ENCODE measurements at regions not wholly inside any gene's neighbourhood (a gene's known extent, or its start where the extent isn't known, plus 50 kb on each side); places are given as distances from the start of the nearest gene placed in this dataset.

DNA sequence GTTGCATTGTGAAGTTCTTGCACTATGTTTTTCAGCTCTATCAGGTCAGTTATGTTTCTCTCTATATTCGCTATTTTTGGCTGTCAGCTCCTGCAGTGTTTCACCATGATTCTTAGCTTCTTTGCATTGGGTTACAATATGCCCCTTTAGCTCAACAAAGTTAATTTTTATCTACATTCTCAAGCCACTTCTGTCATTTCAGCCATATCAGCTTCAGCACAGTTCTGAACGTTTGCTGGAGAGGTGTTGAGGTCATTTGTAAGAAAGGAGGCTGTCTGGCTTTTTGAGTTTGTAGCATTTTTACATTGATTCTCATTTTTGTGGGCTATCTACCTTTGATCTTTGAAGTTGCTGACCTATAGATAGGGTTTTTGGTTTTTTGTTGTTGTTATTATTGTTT is 573.2 kb upstream of the RGS18 start:
- no CpG with 5 or more reads among the region's 2 CpGs for WGBS, 2 experiments (ENCODE audit: extremely low coverage in 2 of 2, insufficient read length in 1 of 2)

More for the DNA sequence above, 573.2 kb upstream of the RGS18 start:
- ATAC-seq (ENCODE audit: low read depth), result no peak
- in situ Hi-C loops (cut with MboI; ENCODE audit: low sequenced_read_pairs) (no loop called here), intact Hi-C loops (cut with micrococcal nuclease) (no loop called here), dilution Hi-C loops (cut with HindIII; ENCODE audit: low sequenced_read_pairs, unreplicated experiment) (no loop called here)
- H2AFZ ChIP-seq (replicated peaks; ENCODE audit: low read length, poor library complexity), result no peak overlapping the region
- no peak for DNase-seq
- no peak overlapping the region for H2BK120ac ChIP-seq (ENCODE audit: low read depth, low read length)
- ChIA-PET CTCF (no interaction called here), POLR2A (ENCODE audit: unreplicated experiment) (no interaction called here)
- no peaks in the 10 kb centered on the region; the same call in 1 of the 2 replicates for H3K4me1 ChIP-seq (ENCODE audit: control insufficient read depth, insufficient read depth, low read length)
- TF ChIP-seq MAZ (IDR thresholded peaks at IDR 0.05; ENCODE audit: borderline replicate concordance, low read depth, low read length), result no peak
- no peak for TF ChIP-seq RFX5 (IDR thresholded peaks at IDR 0.05; ENCODE audit: low read depth, low read length)
- TF ChIP-seq SMC3 (IDR thresholded peaks at IDR 0.05; ENCODE audit: low read depth, low read length), result no peak
- no peak for TF ChIP-seq FOS (IDR thresholded peaks at IDR 0.05; ENCODE audit: low read depth, low read length)
- TF ChIP-seq CEBPB (IDR thresholded peaks at IDR 0.05; ENCODE audit: low read depth, low read length), result no peak
- TF ChIP-seq, protein P1, sequence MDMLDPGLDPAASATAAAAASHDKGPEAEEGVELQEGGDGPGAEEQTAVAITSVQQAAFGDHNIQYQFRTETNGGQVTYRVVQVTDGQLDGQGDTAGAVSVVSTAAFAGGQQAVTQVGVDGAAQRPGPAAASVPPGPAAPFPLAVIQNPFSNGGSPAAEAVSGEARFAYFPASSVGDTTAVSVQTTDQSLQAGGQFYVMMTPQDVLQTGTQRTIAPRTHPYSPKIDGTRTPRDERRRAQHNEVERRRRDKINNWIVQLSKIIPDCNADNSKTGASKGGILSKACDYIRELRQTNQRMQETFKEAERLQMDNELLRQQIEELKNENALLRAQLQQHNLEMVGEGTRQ (IDR thresholded peaks at IDR 0.05; ENCODE audit: low read depth, low read length), result no peak
- no peak for TF ChIP-seq RAD21 (IDR thresholded peaks at IDR 0.05; ENCODE audit: low read length)
- TF ChIP-seq, protein P2, sequence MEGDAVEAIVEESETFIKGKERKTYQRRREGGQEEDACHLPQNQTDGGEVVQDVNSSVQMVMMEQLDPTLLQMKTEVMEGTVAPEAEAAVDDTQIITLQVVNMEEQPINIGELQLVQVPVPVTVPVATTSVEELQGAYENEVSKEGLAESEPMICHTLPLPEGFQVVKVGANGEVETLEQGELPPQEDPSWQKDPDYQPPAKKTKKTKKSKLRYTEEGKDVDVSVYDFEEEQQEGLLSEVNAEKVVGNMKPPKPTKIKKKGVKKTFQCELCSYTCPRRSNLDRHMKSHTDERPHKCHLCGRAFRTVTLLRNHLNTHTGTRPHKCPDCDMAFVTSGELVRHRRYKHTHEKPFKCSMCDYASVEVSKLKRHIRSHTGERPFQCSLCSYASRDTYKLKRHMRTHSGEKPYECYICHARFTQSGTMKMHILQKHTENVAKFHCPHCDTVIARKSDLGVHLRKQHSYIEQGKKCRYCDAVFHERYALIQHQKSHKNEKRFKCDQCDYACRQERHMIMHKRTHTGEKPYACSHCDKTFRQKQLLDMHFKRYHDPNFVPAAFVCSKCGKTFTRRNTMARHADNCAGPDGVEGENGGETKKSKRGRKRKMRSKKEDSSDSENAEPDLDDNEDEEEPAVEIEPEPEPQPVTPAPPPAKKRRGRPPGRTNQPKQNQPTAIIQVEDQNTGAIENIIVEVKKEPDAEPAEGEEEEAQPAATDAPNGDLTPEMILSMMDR (conservative IDR thresholded peaks at IDR 0.05; ENCODE audit: low read depth, low read length), result no peak
- TF ChIP-seq MXI1 (IDR thresholded peaks at IDR 0.05; ENCODE audit: borderline replicate concordance, low read depth, low read length), result no peak
- no peak overlapping the region for H2BK20ac ChIP-seq (ENCODE audit: low read depth, low read length)
- H2BK15ac ChIP-seq (ENCODE audit: low read depth, low read length), result no peak overlapping the region
- no peaks in the 10 kb centered on the region for H4K20me1 ChIP-seq (ENCODE audit: insufficient read depth, low read length)
- no peak overlapping the region for H3K9ac ChIP-seq (ENCODE audit: low read depth, low read length)
- no peak overlapping the region for H3K4me2 ChIP-seq (ENCODE audit: low read depth, low read length)
- no peak overlapping the region for H2AK5ac ChIP-seq (ENCODE audit: low read depth, low read length)
- no peak overlapping the region for H3K4ac ChIP-seq (ENCODE audit: low read depth, low read length)
- H3K36me3 ChIP-seq (ENCODE audit: control insufficient read depth, insufficient read depth, low read length), result no peaks in the 10 kb centered on the region
- no peaks in the 10 kb centered on the region for H3K79me1 ChIP-seq (ENCODE audit: low read depth in 1 of 2, low read length in 2 of 2)
- no peak overlapping the region for H4K5ac ChIP-seq (ENCODE audit: low read depth, low read length)
- no peak overlapping the region for H2BK5ac ChIP-seq (ENCODE audit: low read depth, low read length, poor library complexity, severe bottlenecking)
- no peak overlapping the region for H3K23ac ChIP-seq (ENCODE audit: low read depth, low read length)
- no peaks in the 10 kb centered on the region for H3K27me3 ChIP-seq (ENCODE audit: control insufficient read depth, insufficient read depth, low read length)
- H2AK9ac ChIP-seq (replicated peaks; ENCODE audit: low read depth, low read length, poor library complexity), result no peak overlapping the region
- H3K14ac ChIP-seq (replicated peaks; ENCODE audit: low read depth, low read length), result no peak overlapping the region
- H3K9me1 ChIP-seq (ENCODE audit: insufficient read depth, low read length), result no peaks in the 10 kb centered on the region
- H3K4me3 ChIP-seq (ENCODE audit: insufficient read depth, low read depth, low read length), result no peak overlapping the region
- no peak overlapping the region for H4K8ac ChIP-seq (ENCODE audit: low read depth in 2 of 2, low read length in 2 of 2)
- no peak overlapping the region for H3K18ac ChIP-seq (ENCODE audit: low read depth, low read length)
- H3K9me3 ChIP-seq (ENCODE audit: control insufficient read depth, insufficient read depth, low read length), result no peaks in the 10 kb centered on the region
- H3K56ac ChIP-seq (ENCODE audit: extremely low read depth, insufficient read depth, low read length), result no peak overlapping the region
- no peak overlapping the region for H3K27ac ChIP-seq (ENCODE audit: insufficient read depth, low read length)
- no TSS peak for BruUV-seq (replicated peaks)
- H4K91ac ChIP-seq (ENCODE audit: insufficient read depth, low read depth, low read length), result no peak overlapping the region

Data from IMR-90 (cell line).